A549 (cell line): ENCODE measurements at regions not wholly inside any gene's neighbourhood (a gene's known extent, or its start where the extent isn't known, plus 50 kb on each side); places are given as distances from the start of the nearest gene placed in this dataset.

Experiments used
- ATAC-seq, 2 experiments: fragments of 200-7000 bp in 1 of 2; fragments of >200 bp in 1 of 2; cut with Nextera tagmentation in 1 of 2; cut with Tn5 transposase in 1 of 2; 3 replicates each; pipeline versions ENCODE4 v1.8.0 to v1.9.1; 2018 to 2020; ENCODE audit warnings: mild to moderate bottlenecking in 1 of 2, moderate library complexity in 1 of 2
- CTCF ChIA-PET: fragments of 300-600 bp; sonication (Branson Sonifier 250); formaldehyde crosslinking; extraction: SDS; loops from one replicate; lab custom pipeline; 2021; ENCODE audit warnings: antibody characterized with exemption, inconsistent platforms; lab: Yijun Ruan, JAX
- POLR2A ChIA-PET: fragments of 350-600 bp; formaldehyde crosslinking; extraction: SDS; loops from one replicate; lab custom pipeline; 2021; ENCODE audit warnings: antibody characterized with exemption, inconsistent platforms; lab: Yijun Ruan, JAX
- DNase-seq, 2 experiments: peaks; one replicate each; pipeline versions ENCODE4 v3.0.0 to v3.0.0-alpha.2; 2011 to 2016; ENCODE audit warnings: low read depth in 1 of 2, low spot score in 1 of 2
- FAIRE-seq: peaks from 2 replicates; lab custom pipeline; 2011; peaks lifted over from hg19 to GRCh38; lab: Jason Lieb, UNC
- H3K27ac ChIP-seq, 2 experiments: fragments of >200 bp; sonication (Bioruptor Twin); formaldehyde crosslinking; 3 replicates each; pipeline ENCODE4 v1.5.1; 2016 to 2017
- H3K4me1 ChIP-seq: fragments of >200 bp; sonication (Bioruptor Twin); formaldehyde crosslinking; 3 replicates; pipeline ENCODE4 v1.6.1; 2016
- H3K4me2 ChIP-seq: fragments of >200 bp; sonication (Bioruptor Twin); formaldehyde crosslinking; 3 replicates; pipeline ENCODE4 v1.6.1; 2016
- H3K4me3 ChIP-seq: fragments of >200 bp; sonication (Bioruptor Twin); formaldehyde crosslinking; 3 replicates; pipeline ENCODE4 v1.5.1; 2016
- H3K9me3 ChIP-seq: fragments of >200 bp; sonication (Bioruptor Twin); formaldehyde crosslinking; 3 replicates; pipeline ENCODE4 v1.6.1; 2016
- BCL3 ChIP-seq: fragments of >200 bp; sonication (Bioruptor Twin); formaldehyde crosslinking; IDR thresholded peaks from 3 replicates; pipeline ENCODE4 v1.6.1; 2016
- BHLHE40 ChIP-seq: IDR thresholded peaks from 2 replicates; pipeline ENCODE4 v1.6.1; 2012; ENCODE audit warnings: low read depth, low read length, inconsistent platforms
- CBX2 ChIP-seq: fragments of 200-600 bp; sonication (generic); IDR thresholded peaks from 2 replicates; pipeline ENCODE4 v1.6.1; 2016; ENCODE audit warnings: low read depth, mild to moderate bottlenecking, borderline replicate concordance
- CBX8 ChIP-seq: fragments of 200-600 bp; sonication (generic); IDR thresholded peaks from 2 replicates; pipeline ENCODE4 v1.6.1; 2016
- CEBPB ChIP-seq, 2 experiments: fragments of >200 bp in 1 of 2; sonication (Bioruptor Twin) in 1 of 2; formaldehyde crosslinking in 1 of 2; IDR thresholded peaks; 2 replicates each; pipeline ENCODE4 v1.6.1; 2012 to 2016
- CHD2 ChIP-seq: fragments of 150-350 bp; IDR thresholded peaks from 2 replicates; pipeline ENCODE4 v1.6.1; 2014; ENCODE audit warnings: low read length; ENCODE audit not compliant: partially characterized antibody
- EHF ChIP-seq: fragments of 250-450 bp; sonication (Bioruptor Pico); IDR thresholded peaks from 2 replicates; pipeline ENCODE4 v1.5.0; 2020; ENCODE audit warnings: mild to moderate bottlenecking
- FOSB ChIP-seq: fragments of 250-450 bp; sonication (Bioruptor Pico); IDR thresholded peaks from 2 replicates; pipeline ENCODE4 v1.5.0; 2020; ENCODE audit warnings: mild to moderate bottlenecking, moderate library complexity
- HEYL ChIP-seq: fragments of 250-450 bp; sonication (Bioruptor Pico); IDR thresholded peaks from 2 replicates; pipeline ENCODE4 v1.8.0; 2021; ENCODE audit warnings: mild to moderate bottlenecking, moderate library complexity
- HOXA7 ChIP-seq: fragments of 250-450 bp; sonication (Bioruptor Pico); IDR thresholded peaks from 2 replicates; pipeline ENCODE4 v1.5.0; 2020; ENCODE audit warnings: mild to moderate bottlenecking, moderate library complexity
- HOXB13 ChIP-seq: fragments of 250-450 bp; sonication (Bioruptor Pico); IDR thresholded peaks from 2 replicates; pipeline ENCODE4 v1.5.0; 2020; ENCODE audit warnings: low read depth, mild to moderate bottlenecking, moderate library complexity
- HOXB5 ChIP-seq: fragments of 250-450 bp; sonication (Bioruptor Pico); IDR thresholded peaks from 2 replicates; pipeline ENCODE4 v1.5.0; 2020; ENCODE audit warnings: mild to moderate bottlenecking, moderate library complexity
- KDM1A ChIP-seq: fragments of 200-600 bp; sonication (generic); IDR thresholded peaks from 2 replicates; pipeline ENCODE4 v1.6.1; 2016; ENCODE audit warnings: low read depth, mild to moderate bottlenecking
- MAFK ChIP-seq: fragments of 450-650 bp; IDR thresholded peaks from 2 replicates; pipeline ENCODE4 v1.6.1; 2014; ENCODE audit not compliant: partially characterized antibody
- MYC ChIP-seq: IDR thresholded peaks from 2 replicates; pipeline ENCODE4 v1.6.1; 2012; ENCODE audit warnings: mild to moderate bottlenecking, inconsistent platforms, low read length, improper control_type of control experiment, borderline replicate concordance
- NFE2L2 ChIP-seq: fragments of 150-350 bp; conservative IDR thresholded peaks from 2 replicates; pipeline ENCODE4 v1.6.1; 2014; ENCODE audit warnings: low read length
- NPAS2 ChIP-seq: fragments of 250-450 bp; sonication (Bioruptor Pico); IDR thresholded peaks from 2 replicates; pipeline ENCODE4 v1.8.0; 2022; ENCODE audit warnings: mild to moderate bottlenecking, moderate library complexity, borderline replicate concordance
- RFX5 ChIP-seq: fragments of 450-650 bp; IDR thresholded peaks from 2 replicates; pipeline ENCODE4 v1.7.1; 2014; ENCODE audit warnings: antibody characterized with exemption, mild to moderate bottlenecking, moderate library complexity
- SMC3 ChIP-seq: fragments of >200 bp; sonication (Bioruptor Twin); formaldehyde crosslinking; IDR thresholded peaks from 3 replicates; pipeline ENCODE4 v1.6.1; 2018; ENCODE audit warnings: inconsistent platforms
- SREBF2 ChIP-seq: fragments of 450-650 bp; IDR thresholded peaks from 2 replicates; pipeline ENCODE4 v1.6.1; 2014; ENCODE audit warnings: mild to moderate bottlenecking, moderate library complexity
- TFCP2L1 ChIP-seq: fragments of 250-450 bp; sonication (Bioruptor Pico); IDR thresholded peaks from 2 replicates; pipeline ENCODE4 v1.5.0; 2021; ENCODE audit warnings: mild to moderate bottlenecking
- TP53 ChIP-seq: fragments of 250-450 bp; sonication (Bioruptor Pico); IDR thresholded peaks from 2 replicates; pipeline ENCODE4 v1.5.0; 2021; ENCODE audit warnings: mild to moderate bottlenecking, moderate library complexity
- ZC3H11A ChIP-seq: fragments of 450-650 bp; IDR thresholded peaks from 2 replicates; pipeline ENCODE4 v1.6.1; 2014; ENCODE audit warnings: antibody characterized with exemption, mild to moderate bottlenecking
- ZFP36 ChIP-seq: fragments of 450-650 bp; IDR thresholded peaks from 2 replicates; pipeline ENCODE4 v1.6.1; 2014; ENCODE audit warnings: borderline replicate concordance; ENCODE audit not compliant: partially characterized antibody
- WGBS: methylation state at CpG from one replicate; pipeline ENCODE4 v1.1.6; 2017; ENCODE audit errors: missing lambda C conversion rate; 5-methylcytosine and 5-hydroxymethylcytosine counted together
- TF ChIP-seq, protein P1 (sequence below): fragments of >200 bp; sonication (Bioruptor Twin); formaldehyde crosslinking; IDR thresholded peaks from 2 replicates; pipeline ENCODE4 v1.6.1; 2016
- TF ChIP-seq, protein P2 (sequence below): fragments of 250-450 bp; sonication (Bioruptor Pico); IDR thresholded peaks from 2 replicates; pipeline ENCODE4 v1.5.0; 2021; ENCODE audit warnings: mild to moderate bottlenecking, moderate library complexity, borderline replicate concordance
- TF ChIP-seq, protein P3 (sequence below): IDR thresholded peaks from 2 replicates; pipeline ENCODE4 v1.6.1; 2012
- TF ChIP-seq, protein P4 (sequence below): fragments of >200 bp; sonication (Bioruptor Twin); formaldehyde crosslinking; IDR thresholded peaks from 3 replicates; pipeline ENCODE4 v1.5.1; 2016
- TF ChIP-seq, protein P5 (sequence below): fragments of 250-450 bp; sonication (Bioruptor Pico); IDR thresholded peaks from 2 replicates; pipeline ENCODE4 v1.5.0; 2020; ENCODE audit warnings: low read depth, mild to moderate bottlenecking, moderate library complexity

DNA sequence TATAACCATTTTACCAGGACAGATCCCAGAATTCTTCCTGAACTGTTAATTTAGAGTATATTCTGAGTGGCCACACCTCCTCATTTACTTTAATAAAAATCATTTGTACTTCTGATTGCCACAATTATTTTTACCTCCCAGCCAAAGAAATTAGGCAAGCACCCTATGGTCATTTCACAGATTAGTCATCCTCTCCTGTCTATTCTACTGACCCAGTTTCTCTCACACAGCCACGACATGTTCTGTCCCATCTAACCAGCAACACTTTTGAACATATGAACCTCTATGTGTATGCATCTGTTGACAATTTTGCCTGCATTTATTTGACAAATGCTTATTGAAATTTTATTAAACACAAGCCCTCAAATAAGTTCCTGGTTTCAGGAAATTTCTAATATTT, 202.6 kb upstream of the STXBP5 start:
- TF ChIP-seq KDM1A = no peak
- TF ChIP-seq TFCP2L1 (CRISPR knock-in tag) = no peak
- TF ChIP-seq CBX2 = no peak
- TF ChIP-seq, protein P1, sequence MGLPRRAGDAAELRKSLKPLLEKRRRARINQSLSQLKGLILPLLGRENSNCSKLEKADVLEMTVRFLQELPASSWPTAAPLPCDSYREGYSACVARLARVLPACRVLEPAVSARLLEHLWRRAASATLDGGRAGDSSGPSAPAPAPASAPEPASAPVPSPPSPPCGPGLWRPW = no peak
- no peak for TF ChIP-seq RFX5
- no peak for TF ChIP-seq NPAS2 (CRISPR knock-in tag)
- TF ChIP-seq, protein P2, sequence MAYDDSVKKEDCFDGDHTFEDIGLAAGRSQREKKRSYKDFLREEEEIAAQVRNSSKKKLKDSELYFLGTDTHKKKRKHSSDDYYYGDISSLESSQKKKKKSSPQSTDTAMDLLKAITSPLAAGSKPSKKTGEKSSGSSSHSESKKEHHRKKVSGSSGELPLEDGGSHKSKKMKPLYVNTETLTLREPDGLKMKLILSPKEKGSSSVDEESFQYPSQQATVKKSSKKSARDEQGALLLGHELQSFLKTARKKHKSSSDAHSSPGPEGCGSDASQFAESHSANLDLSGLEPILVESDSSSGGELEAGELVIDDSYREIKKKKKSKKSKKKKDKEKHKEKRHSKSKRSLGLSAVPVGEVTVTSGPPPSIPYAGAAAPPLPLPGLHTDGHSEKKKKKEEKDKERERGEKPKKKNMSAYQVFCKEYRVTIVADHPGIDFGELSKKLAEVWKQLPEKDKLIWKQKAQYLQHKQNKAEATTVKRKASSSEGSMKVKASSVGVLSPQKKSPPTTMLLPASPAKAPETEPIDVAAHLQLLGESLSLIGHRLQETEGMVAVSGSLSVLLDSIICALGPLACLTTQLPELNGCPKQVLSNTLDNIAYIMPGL = no peak
- TF ChIP-seq MYC = no peak
- no peak for TF ChIP-seq HEYL (CRISPR knock-in tag)
- TF ChIP-seq, protein P3, sequence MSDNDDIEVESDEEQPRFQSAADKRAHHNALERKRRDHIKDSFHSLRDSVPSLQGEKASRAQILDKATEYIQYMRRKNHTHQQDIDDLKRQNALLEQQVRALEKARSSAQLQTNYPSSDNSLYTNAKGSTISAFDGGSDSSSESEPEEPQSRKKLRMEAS = no peak
- TF ChIP-seq BHLHE40 = no peak
- TF ChIP-seq MAFK = no peak
- TF ChIP-seq SREBF2 = no peak
- TF ChIP-seq HOXB5 (CRISPR knock-in tag) = no peak
- TF ChIP-seq, protein P4, sequence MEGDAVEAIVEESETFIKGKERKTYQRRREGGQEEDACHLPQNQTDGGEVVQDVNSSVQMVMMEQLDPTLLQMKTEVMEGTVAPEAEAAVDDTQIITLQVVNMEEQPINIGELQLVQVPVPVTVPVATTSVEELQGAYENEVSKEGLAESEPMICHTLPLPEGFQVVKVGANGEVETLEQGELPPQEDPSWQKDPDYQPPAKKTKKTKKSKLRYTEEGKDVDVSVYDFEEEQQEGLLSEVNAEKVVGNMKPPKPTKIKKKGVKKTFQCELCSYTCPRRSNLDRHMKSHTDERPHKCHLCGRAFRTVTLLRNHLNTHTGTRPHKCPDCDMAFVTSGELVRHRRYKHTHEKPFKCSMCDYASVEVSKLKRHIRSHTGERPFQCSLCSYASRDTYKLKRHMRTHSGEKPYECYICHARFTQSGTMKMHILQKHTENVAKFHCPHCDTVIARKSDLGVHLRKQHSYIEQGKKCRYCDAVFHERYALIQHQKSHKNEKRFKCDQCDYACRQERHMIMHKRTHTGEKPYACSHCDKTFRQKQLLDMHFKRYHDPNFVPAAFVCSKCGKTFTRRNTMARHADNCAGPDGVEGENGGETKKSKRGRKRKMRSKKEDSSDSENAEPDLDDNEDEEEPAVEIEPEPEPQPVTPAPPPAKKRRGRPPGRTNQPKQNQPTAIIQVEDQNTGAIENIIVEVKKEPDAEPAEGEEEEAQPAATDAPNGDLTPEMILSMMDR = no peak
- TF ChIP-seq EHF (CRISPR knock-in tag) = no peak
- no peak for TF ChIP-seq TP53
- TF ChIP-seq CEBPB (IDR thresholded peaks at IDR 0.05) = no peak
- TF ChIP-seq ZC3H11A = no peak

DNA sequence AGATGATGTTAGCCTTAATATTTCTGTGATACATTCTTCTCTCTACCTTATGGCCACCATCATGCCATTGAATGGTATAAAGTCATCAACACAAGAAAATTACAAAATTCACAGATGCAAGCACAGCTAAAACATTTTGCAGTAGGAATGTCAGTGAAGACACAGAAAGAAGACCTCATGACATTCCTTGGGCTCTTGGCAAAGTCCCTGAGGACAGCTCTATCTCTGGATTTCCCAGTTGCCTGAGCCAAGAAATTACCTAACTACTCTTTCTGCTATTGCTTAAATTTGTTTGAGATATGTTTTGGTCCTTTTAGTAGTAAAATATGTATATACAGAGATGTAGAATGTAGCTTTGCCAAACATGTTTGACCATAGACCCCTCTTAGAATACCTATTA, 201.0 kb upstream of the STXBP5 start:
- Histone ChIP-seq H3K4me1 (peaks cover 17% of the 10 kb centered on the region; the same call in 2 of the 3 replicates), H3K9me3 (no peaks in the 10 kb centered on the region), H3K4me3 (no peak overlapping the region), H3K27ac (no peak overlapping the region), H3K4me2 (no peak overlapping the region)
- ChIA-PET CTCF (no interaction called here), POLR2A (no interaction called here)
- FAIRE-seq = no peak
- TF ChIP-seq CBX8 (no peak), HOXB13 (no peak), FOSB (CRISPR knock-in tag) (no peak), EHF (CRISPR knock-in tag) (no peak), HOXA7 (CRISPR knock-in tag) (no peak), CHD2 (no peak), NFE2L2 (no peak), KDM1A (no peak), ZFP36 (no peak), SMC3 (no peak), BCL3 (no peak)
- TF ChIP-seq, protein P5, sequence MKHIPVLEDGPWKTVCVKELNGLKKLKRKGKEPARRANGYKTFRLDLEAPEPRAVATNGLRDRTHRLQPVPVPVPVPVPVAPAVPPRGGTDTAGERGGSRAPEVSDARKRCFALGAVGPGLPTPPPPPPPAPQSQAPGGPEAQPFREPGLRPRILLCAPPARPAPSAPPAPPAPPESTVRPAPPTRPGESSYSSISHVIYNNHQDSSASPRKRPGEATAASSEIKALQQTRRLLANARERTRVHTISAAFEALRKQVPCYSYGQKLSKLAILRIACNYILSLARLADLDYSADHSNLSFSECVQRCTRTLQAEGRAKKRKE = no peak
- ATAC-seq = no peak
- DNase-seq = no peak

More for the DNA sequence above, 202.6 kb upstream of the STXBP5 start:
- ChIA-PET CTCF (interaction anchor here (0.7 kb wide), 1 partner anchor 484 kb away, joined by 3 read pairs; no protein-coding TSS in a partner anchor), POLR2A (no interaction called here)
- 88% methylated on average over 1 of the region's 1 CpG for WGBS
- Histone ChIP-seq H3K9me3 (no peaks in the 10 kb centered on the region), H3K4me3 (no peak overlapping the region), H3K4me1 (peaks cover 26% of the 10 kb centered on the region), H3K27ac (peak overlapping the region in 1 of 2 experiments; percentile 69; a peak in 3 of 6 replicates), H3K4me2 (no peak overlapping the region)
- ATAC-seq (no peak), FAIRE-seq (no peak), DNase-seq (no peak)
